T-helper 2 cell treated with Interferon-gamma antibody and Interleukin-4, amounts not matched to agents 100 ng/mL and 5 ng/mL, for 36 hours (primary cell): ENCODE measurements at regions not wholly inside any gene's neighbourhood (a gene's known extent, or its start where the extent isn't known, plus 50 kb on each side); places are given as distances from the start of the nearest gene placed in this dataset.
"Not testable (repeated sequence)": the region's sequence is repeated elsewhere in the genome, so short reads cannot be mapped to it uniquely, and the experiment has no call there.

Source experiments
- intact Hi-C: fragments of 100-400 bp; cut with micrococcal nuclease; formaldehyde crosslinking; loops from one replicate; pipeline ENCODE4 v1.15.1; 2023

DNA sequence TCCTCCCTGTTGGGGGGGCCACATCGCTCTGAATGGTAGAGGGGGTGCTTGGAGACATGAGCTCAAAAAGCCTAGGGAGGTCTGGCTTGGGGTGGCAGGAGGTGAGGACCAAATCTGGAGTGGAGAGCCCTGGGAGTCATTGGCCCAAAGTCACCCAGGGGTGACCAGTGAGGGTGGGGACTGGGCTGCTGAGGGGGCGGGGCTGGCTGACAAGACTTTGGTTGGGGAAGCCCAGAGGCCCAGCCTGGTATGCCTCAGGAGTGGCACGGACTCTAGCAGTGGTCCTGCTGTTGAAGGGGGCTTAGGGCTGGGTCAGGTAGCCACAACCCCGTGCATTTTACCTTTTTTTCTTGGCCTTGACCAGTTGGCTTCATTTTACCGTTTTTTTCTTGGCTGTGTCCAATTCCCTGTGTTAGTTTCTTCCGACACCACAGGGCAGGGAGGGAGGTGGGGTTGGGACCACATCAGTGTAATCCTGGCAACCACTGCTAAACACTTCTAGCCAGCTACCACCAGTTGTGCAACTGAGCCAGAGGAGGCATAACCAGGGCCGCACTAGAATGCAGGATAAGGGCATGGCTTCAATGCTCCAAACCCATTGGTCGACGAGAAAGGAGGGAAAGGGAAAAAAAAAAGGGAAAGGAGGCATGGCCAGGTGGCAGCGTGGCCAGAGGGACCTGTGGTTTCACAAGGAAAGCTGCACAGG is 105.3 kb upstream of the C2CD4B start:
- intact Hi-C loops: no loop called here

DNA sequence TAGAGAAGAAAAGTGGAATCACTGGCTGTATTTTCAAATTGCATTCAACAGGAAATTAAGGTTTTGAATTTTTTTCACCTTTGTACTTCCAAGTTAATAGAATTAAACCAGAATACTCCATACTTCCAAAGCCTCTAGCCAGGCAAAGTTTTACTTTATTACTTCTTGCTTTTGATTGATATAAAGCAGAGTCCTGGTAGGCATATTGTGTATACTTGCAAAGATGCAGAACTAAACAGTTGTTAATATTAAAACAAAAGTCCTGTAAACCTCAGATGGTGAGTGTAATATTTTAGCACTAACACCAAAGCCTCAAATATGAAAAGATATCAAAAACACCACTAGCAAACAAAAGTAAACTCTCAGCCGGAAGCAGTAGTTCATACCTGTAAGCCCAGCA is 107.2 kb upstream of the C2CD4B start:
- intact Hi-C loops: no loop called here

DNA sequence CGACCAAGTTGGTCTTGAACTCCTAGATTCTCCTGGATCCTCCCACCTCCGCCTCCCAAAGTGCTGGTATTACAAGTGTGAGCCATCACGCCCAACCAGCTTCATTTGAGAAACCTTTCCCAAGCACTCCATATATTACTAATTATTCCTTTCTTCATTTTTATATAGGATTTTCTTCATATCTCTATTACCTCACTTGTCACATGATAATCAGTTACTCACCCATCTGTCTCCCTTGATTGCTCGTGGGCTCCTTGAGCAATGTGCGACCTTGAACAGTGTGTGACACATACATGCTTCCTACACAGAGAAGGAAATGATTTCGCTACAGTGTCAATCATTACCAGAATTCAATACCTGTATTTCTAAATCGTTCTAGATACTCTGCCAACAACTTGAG is 110.7 kb upstream of the C2CD4B start:
- intact Hi-C loops: no loop called here

DNA sequence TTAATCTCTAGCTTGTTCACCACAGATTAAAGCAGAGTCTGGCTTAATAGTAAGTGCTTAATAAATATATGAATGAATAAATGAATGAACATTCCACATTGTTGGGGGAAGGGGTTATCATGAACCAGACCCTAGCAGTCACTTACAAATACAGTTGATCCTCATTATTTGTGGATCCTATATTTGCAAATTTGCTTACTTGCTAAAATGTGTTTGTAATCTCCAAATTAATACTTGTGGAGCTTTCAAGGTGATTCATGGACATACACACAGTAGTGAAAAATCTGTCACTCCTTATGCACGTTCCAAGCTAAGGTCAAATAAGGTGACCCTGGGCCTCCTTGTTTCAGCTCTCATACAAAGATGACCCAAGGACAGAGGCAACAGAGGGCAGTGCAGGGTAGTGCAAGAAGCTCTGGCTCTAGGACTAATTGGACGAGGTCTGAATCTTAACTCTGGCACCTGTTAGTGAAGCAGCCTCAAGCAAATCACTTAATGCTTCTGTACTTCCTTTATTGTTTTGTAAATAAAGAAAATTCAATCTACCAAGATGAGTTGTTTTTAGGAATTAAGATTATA is 112.8 kb upstream of the C2CD4B start:
- intact Hi-C loops: no loop called here

DNA sequence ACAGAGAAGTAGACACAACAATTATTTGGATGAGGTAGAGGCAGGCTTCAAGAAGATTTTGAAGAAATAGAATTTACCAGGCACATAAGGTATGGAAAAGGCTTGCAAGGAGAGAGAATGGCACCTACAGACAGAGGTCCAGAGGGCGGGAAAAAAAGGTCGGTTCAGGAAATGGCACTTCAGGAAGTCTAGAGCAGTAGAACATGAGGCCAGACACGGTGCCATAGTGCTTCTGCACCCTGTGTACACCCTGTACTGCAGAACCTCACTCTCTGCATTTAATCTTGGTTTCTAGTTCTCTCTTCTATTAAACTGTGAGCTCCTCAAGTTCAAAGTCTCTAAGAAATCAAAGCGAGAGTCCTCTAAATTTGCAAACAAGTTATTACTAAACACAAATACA is 113.4 kb upstream of the C2CD4B start:
- intact Hi-C loops: no loop called here

DNA sequence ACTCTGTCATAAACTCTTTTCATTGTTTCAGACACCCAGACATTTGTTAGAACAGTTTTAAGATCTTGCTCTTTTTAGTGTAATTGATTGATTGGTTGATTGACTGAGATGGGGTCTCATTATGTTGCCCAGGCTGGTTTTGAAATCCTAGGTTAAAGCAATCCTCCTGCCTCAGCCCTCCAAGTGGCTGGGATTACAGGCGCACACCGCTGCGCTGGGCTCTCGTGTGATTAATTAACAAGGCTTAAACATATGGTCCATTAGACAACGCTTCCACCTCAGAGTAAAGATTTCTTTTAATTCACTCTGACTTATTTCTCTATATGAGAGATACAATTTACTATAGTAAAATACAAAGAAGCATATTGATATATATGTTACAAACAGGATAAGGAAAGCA is 114.0 kb upstream of the C2CD4B start:
- intact Hi-C loops: no loop called here

DNA sequence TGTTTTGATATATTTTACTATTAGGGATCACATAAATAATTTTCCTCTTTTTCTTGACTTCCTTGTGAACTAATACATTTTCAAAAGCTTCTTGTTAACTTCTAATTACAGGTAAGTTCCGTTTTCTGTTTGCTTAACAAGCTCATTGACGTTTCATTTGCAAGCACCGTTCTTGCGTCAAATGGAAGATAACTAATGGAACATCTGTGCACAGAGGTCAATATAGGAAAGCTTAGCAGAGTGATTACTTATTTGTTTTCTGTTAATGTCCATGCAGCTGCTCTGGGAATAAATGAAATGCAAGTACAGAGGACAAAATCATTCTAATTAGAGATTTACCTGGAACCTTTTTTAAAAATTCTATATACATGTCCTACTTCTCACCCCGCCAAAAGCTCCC is 115.5 kb upstream of the C2CD4B start:
- intact Hi-C loops: no loop called here

DNA sequence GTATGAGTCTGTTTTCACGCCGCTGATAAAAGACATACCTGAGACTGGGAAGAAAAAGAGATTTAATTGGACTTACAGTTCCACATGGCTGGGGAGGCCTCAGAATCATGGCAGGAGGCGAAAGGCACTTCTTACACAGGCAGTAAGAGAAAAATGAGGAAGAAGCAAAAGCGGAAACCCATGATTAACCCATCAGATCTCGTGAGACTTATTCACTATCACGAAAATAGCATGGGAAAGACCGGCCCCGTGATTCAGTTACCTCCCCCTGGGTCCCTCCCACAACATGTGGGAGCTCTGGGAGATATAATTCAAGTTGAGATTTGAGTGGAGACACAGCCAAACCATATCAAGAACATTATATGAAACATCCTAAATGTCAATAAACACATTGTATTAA is 116.7 kb upstream of the C2CD4B start:
- intact Hi-C loops: not testable (repeated sequence)

DNA sequence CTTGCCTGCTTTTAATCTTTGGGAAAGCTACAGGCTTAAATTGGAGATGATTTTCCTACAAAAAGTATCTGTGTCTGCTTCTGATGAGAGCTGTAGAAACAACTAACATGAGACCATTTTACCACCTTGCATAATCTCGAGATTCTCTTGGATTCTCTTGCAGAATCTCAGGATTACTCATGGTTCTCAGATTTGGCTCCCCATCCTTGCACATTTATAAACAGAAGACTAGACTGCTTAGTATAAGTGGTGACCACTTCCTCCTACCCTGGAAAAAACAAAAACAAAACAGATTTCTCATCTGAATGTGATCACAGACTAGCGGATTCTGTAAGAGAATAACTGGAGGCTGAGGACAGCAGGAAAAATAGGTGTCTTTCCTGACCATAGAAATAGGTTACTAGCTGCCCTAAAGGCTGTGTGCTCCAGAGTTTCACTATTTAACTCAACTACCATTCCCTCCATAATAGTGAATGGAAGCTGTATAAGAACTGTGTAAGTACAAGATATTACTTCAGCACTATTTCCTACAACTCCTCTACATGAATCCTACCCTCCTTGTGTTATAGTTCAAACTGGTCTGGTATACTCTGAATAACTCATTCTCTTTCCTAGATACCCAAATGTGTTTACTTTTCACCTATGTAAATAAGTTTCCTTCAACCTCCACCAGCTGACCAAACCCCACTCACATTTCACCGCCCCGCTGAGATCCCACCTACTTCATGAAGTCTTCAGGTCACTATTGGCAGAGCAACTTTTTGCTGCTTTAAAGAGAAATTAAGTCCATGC is 122.2 kb upstream of the C2CD4B start:
- intact Hi-C loops: no loop called here

DNA sequence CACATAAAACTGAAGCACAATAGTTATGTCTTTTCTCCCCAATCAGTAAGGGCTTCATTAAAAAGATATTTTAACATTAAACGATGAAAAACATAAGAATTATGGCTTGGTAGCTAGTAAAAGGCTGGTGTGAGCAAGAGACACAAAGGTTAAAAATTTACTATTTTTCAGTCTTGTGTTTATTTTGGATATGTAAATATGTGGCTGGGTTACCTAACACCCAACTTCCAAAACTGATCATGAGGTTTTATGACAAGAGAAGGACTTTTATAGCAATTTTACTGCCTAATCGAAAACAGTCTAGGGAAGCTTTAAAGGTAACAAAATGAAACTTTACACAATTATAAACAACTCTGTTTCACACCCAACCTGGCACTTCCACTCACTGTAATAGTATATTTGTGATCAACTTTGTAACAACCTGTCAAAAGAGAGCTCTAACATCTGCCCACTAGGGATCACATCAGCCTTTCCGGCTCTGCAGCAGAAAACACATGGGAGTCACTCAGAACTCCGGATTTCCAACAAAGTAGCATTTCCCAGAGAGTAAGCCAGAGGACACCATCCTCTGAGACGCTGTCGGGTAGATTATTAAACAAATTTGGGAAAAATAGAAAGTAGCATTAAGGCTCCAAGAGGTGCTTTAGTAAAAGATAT is 123.4 kb upstream of the C2CD4B start:
- intact Hi-C loops: no loop called here

DNA sequence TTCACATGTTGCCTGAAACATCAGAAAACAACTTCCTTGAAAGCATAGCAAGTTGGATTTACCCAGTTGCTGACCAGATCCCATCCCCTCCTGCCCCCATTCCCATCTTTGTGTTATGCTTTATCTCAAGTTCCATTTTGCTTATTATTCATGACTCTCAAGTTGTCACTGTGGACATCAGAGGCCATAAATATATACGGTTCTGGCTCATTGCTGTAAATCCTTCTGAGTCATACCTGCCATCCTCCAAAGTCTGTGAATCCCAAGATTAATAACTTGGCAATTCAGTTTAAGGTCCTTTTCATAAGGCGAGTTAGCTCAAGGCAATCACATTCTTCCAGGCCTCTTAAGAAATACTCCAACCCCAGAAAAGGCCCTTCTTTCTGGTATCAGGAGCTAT is 126.2 kb upstream of the C2CD4B start:
- intact Hi-C loops: no loop called here

DNA sequence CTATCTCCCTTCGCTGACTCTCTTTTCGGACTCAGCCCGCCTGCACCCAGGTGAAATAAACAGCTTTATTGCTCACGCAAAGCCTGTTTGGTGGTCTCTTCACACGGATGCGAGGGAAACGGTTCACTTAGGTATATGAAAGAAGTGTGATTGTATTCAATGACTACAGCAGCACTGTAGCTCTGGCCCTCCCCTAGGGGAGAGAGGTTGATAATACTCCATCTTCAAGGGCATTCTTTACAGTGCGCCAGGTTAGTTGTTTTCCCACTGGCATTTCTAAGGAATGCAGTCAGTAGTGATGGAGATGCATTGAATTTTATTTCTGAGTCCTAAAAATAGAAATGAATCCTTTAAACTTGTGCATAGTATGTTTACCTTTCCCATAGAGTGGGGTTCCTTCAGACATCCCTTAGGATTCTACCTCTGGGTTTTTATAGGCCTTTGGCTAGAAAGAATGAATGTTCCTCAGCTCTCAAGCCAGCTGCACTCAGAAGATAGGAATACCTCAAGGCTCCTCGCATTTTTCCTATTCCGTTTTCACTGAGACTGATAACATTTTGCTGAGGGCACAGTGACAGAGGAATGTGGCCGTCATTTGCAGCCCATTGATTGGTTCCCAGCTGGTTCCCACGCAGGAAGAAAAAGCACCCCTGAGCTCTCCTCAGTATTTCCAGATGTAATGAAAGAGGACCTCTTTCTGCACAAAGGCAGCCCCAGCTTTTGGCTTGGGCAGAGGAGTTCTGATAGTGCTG is 131.8 kb upstream of the C2CD4B start:
- intact Hi-C loops: no loop called here

DNA sequence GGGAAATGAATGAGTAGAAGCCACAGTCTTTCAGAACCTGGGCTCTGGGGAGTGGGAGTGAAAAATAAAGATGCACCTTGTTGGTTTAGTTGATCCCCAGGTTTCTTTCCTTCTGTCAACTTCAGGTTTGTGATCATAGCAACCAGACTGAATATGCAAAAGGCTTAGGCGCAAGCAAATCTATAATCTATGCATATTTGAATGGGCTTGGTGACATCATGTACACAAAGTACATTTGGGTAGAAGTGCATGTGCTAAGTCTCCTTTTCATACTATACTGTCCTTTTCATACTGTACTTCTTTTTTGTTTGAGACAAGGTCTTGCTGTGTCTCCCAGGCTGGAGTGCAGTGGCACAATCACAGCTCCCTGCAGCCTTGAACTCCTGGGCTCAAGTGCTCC is 132.4 kb upstream of the C2CD4B start:
- intact Hi-C loops: no loop called here

DNA sequence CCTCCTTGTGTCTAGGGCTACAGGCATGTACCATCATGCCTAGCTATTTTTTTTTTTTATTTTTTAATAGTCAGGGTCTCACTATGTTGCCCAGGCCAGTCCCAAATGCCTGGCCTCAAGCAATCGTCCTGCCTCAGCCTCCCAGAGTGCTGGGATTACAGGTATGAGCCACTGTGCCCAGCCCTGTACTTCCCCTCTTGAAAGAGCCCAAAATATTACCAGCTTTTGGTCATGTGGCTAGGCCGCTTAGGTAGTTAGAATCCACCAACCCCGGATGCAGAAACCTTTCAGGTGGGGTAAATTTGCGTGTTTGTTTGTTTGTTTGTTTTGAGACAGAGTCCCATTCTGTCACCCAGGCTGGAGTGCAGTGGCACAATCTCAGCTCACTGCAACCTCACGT is 132.8 kb upstream of the C2CD4B start:
- intact Hi-C loops: no loop called here

DNA sequence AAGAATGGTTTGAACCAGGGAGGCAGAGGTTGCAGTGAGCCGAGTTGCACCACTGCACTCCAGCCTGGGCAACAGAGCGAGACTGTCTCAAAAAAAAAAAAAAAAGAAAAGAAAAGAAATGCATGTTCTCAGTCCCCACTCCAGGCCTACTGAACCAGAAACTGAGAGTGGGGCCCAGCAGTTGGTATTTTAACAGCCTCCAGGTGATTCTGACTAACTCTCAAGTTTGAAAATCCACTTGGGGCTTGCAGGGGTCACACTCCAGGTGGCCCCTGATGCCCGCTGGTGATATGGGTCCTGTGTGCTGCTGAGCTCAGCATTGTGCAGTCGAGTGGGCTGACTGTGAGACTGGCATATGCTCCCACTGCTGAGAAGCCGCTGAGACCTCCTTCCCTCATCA is 133.7 kb upstream of the C2CD4B start:
- intact Hi-C loops: no loop called here

DNA sequence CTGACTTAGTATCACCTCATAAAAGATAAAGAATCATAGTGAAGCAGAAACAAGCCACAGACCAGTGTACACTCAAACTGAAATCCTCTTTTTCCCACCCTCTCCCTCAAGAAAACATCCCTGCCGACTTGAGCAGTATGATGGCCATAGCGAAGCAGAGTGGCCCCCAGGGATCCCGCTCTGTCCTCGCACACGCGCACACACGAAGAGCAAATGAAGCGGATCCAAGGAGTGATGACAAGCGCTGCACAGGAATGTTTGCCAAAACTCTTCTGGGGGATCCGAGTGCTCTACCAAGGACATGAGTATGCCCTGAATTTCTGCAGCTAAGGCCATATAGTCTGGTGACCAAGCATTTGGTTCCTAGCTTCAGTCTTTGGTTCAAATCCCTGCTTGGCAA is 134.5 kb upstream of the C2CD4B start:
- intact Hi-C loops: no loop called here

DNA sequence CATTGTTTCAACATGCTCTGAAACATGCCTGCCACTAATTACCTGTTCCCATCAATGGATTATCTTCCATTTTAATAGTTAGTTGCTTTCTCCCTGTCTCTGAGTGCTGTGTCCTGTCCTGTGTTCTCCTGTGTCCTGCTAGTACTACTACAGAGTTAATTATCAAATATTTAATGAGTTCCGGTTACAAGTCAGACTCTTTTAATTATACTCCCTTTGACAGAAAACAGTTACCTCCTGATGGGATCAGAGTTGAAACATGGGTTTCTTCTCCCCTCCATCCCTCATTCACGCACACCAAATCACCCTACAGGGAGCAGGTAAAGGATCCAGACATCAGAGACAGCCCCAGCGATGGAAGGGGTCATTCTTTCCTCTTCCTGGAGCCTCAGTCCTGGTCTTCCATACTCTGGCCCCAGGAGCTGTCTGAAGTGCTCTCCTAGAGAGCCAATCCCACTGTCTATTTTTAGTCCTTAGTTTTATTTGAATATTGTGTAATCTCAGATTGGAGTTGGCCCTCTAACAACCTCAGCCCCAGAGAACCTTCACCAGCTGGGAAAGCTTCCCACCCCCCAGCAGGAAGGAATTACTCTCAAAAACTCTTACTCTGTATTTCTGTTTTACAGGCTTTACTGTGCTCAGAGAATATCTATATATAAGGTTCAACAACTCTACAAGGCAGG is 137.0 kb upstream of the C2CD4B start:
- intact Hi-C loops: no loop called here

DNA sequence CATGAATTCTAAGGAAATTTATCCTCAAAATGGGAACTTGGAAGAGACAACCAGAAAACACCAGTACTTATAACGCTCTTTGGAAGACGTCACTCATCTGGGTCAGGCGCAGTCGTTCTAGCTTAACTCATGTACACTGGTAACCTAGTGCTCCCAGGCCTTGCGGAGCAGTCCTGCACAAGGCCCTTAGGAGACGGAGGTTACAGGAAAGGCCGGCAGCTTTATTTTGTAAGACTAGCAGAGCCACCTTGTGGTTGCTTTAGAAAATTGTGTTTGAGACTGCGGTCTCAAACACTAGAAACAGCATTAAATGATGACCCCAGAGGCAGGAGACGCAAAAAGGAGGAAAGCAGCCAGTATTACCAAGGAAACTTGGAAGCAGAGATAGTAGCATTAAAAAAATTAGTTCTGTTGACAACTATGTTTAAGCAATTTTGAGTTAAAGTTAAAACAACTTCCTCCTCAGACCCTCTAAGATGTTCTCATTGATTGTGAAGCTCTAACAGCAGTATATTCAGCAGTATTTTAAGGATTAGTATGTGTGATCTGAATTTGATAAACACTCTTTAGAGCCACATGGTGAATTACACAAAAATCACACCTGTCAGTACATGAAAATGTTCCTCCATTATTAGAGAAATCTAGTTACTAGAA is 141.9 kb upstream of the C2CD4B start:
- intact Hi-C loops: no loop called here

DNA sequence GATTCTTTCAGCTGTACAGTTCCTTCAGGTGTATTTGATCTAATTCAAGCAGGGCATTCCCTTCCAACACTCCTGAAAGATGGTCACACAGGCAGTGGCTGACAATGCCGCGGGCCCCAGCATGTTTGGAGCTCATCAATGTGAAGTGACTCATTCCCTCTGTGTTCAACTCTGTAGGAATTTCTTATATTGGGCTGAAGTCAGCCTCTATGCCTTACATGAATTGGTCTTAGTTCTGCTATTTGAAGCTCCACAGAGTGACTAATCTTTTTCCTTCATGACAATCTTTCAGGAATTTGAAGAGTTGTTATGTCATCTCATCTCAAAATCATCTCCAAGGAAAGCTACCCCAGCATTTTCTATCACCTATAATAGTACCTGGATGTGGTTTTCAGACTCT is 142.5 kb upstream of the C2CD4B start:
- intact Hi-C loops: no loop called here

DNA sequence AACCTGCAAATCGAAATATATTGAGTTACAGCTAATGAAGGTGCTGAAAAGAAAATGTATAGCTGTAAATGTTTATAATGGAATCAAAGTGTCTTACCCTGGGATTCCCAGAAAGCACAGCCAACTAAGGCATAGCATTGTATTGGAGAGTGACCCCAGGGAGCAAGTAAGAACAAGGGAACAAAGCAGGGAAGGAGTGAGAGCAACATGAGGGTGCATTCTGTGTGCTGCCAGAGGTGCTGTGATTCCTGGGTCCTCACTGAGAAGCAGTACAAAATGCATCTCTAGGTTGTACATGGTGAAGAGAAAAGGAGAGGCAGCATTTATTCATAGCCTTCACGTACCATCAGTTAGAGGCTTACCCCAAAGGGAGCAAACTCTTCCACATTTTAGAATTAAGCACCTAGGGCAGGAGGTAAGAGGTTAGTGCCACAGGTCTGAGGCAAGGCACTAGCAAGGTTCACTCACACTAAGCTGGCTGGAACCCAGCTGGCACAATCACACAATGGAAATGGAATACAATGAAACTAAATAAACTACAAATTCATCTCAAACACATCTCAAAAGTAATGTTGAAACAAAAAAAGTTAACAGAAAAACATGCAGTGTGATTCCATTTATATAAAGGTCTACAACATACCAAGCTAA is 151.5 kb upstream of the C2CD4B start:
- intact Hi-C loops: no loop called here
